Mesothelial cell of epicardium (in vitro differentiated cells): ENCODE measurements at regions not wholly inside any gene's neighbourhood (a gene's known extent, or its start where the extent isn't known, plus 50 kb on each side); places are given as distances from the start of the nearest gene placed in this dataset.

Experiments
- DNase-seq, 2 experiments: peaks; one replicate each; pipeline ENCODE4 v3.0.0; 2021; ENCODE audit warnings: low spot score in 2 of 2; ENCODE audit not compliant: unreplicated experiment in 2 of 2
- H3K27ac Mint-ChIP-seq: 2 replicates; pipeline ENCODE4 v1.8.0; 2021; ENCODE audit warnings: mixed read lengths
- H3K27me3 Mint-ChIP-seq: 2 replicates; pipeline ENCODE4 v1.8.0; 2021; ENCODE audit warnings: low read depth, mixed read lengths
- H3K36me3 Mint-ChIP-seq: 2 replicates; pipeline ENCODE4 v1.8.0; 2021; ENCODE audit warnings: mixed read lengths
- H3K4me1 Mint-ChIP-seq: 2 replicates; pipeline ENCODE4 v1.8.0; 2021; ENCODE audit warnings: mixed read lengths
- H3K4me3 Mint-ChIP-seq: 2 replicates; pipeline ENCODE4 v1.8.0; 2021; ENCODE audit warnings: mild to moderate bottlenecking, moderate library complexity, mixed read lengths
- H3K9me3 Mint-ChIP-seq: 2 replicates; pipeline ENCODE4 v1.8.0; 2021; ENCODE audit warnings: mixed read lengths
- CTCF ChIP-seq: fragments of 200-600 bp; sonication (generic); IDR thresholded peaks from one replicate; pipeline ENCODE4 v1.5.0; 2021; ENCODE audit warnings: antibody characterized with exemption; ENCODE audit not compliant: unreplicated experiment

DNA sequence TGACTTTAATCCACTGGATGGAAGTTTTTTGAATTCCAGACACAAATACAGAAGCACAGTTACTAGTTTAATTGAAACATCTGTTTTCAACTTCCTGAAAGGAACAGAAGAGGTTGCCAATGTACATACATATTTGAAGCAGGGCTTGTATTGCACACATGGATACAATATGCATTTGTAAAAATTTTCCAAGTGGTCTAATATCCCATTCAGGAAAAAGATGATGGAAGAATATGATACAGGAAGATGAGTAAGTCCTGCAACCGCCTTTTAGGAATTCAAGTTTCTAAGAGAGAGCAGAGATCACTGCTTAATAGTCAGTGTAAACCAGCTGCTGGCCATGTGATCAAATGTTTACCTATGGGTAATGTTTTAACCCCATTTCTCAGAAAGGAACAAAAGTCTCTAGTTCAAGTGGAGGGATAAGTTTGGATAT is 265.4 kb downstream of the TRIB2 start:
- Mint-ChIP-seq H3K4me1 (peaks cover 23% of the 10 kb centered on the region), H3K36me3 (no peaks in the 10 kb centered on the region), H3K27ac (no peak overlapping the region), H3K9me3 (no peaks in the 10 kb centered on the region), H3K27me3 (no peaks in the 10 kb centered on the region), H3K4me3 (no peak overlapping the region)
- no peak for DNase-seq
- no peak for TF ChIP-seq CTCF

DNA sequence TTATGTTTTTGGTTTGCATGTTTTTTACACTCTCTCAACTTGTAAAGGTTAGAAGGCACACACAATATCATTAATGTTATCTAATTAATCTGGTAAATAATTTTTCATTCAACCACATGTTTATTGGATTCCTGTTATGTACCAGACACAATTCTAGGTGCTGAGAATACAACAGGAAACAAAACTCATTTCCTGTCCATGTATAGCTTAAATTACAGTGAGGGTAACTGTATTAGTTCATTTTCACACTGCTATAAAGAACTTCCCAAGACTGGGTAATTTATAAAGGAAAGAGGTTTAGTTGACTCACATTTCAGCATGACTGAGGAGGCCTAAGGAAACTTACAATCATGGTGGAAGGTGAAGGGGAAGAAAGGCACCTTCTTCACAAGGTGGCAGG is 270.5 kb downstream of the TRIB2 start:
- no peak for TF ChIP-seq CTCF
- H3K27me3 Mint-ChIP-seq: no peaks in the 10 kb centered on the region

DNA sequence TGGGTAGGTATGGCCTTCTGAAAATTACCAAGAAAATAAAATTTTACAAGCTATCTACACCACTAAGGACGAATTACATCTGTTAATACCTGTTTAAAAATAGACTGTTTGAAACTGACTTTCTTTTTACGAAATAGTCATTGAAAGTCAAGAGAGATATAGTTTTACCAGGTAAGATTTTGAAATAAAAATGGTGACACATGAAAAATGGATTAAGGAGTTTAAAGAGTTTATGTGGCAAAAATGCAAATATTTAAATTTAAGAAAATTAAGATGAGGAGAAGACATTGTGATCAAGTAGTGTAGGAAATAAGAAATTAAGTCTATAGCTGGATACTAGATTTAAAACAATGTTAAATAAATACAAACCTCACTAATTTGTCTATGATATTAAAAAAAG is 271.5 kb downstream of the TRIB2 start:
- no peak overlapping the region for H3K27ac Mint-ChIP-seq
- no peak for TF ChIP-seq CTCF
- no peaks in the 10 kb centered on the region for H3K27me3 Mint-ChIP-seq
- H3K36me3 Mint-ChIP-seq: no peaks in the 10 kb centered on the region
- DNase-seq: no peak
- H3K9me3 Mint-ChIP-seq: peaks cover 15% of the 10 kb centered on the region
- H3K4me3 Mint-ChIP-seq: no peak overlapping the region
- no peaks in the 10 kb centered on the region for H3K4me1 Mint-ChIP-seq

More for the DNA sequence above, 270.5 kb downstream of the TRIB2 start:
- peaks cover 10% of the 10 kb centered on the region for H3K9me3 Mint-ChIP-seq
- H3K4me1 Mint-ChIP-seq: peaks cover 3% of the 10 kb centered on the region
- no peaks in the 10 kb centered on the region for H3K36me3 Mint-ChIP-seq
- DNase-seq: no peak
- no peak overlapping the region for H3K4me3 Mint-ChIP-seq
- H3K27ac Mint-ChIP-seq: no peak overlapping the region

DNA sequence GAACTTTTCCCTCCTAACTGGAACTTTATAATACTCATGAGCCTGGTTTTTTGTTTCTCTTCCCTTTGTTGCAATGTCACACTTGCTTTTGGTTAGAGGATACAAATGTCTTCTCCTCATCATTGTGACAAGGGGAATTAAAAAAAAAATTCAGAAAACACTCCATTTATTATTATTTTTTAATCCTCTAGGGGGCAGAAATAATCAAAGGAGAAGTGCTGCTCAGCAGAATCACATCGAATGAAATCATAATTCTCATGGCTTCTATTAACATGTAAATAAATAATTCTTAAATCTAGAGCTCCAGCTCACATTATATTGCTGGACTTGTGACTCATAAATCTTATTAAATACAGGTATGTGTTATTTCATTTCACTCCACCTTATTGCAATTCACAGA is 273.8 kb downstream of the TRIB2 start:
- Mint-ChIP-seq H3K4me3 (no peak overlapping the region), H3K27me3 (peaks cover 1% of the 10 kb centered on the region), H3K4me1 (no peaks in the 10 kb centered on the region), H3K27ac (no peak overlapping the region), H3K9me3 (peaks cover 15% of the 10 kb centered on the region), H3K36me3 (no peaks in the 10 kb centered on the region)
- no peak for TF ChIP-seq CTCF
- DNase-seq: no peak

DNA sequence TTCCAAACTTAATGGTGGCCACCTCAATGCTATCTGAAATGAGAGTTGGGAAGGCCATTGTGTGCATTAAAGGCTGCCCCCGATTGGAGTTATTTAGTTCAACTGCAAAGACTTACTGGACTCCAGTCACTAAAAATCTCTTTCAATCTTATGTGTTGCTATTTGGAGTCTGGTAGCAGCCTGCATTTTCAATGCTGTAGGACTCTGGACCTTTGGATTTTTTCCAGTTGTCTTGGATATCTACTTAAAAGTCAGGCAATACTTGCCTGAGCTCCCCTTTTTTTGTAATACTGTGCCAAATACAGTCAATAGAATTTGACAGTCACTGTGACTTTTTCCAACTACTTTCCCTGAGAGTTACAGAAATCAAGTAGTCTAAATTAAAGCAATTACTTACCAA is 281.9 kb downstream of the TRIB2 start:
- Mint-ChIP-seq H3K4me3 (no peak overlapping the region), H3K9me3 (no peaks in the 10 kb centered on the region), H3K27ac (no peak overlapping the region), H3K36me3 (no peaks in the 10 kb centered on the region), H3K4me1 (peaks cover 19% of the 10 kb centered on the region), H3K27me3 (peaks cover 5% of the 10 kb centered on the region)
- no peak for TF ChIP-seq CTCF
- DNase-seq: no peak
